ENCODE measurements at regions not wholly inside any gene's neighbourhood (a gene's known extent, or its start where the extent isn't known, plus 50 kb on each side); places are given as distances from the start of the nearest gene placed in this dataset.

- TF ChIP-seq CTCF (IDR thresholded peaks at IDR 0.05), result no peak
- TF ChIP-seq EZH2 (IDR thresholded peaks at IDR 0.05), result no peak
These were observed 83.5 kb downstream of the TLR4 start for GRCh38 chr9:117787746-117788145.
